GM12878 (cell line): ENCODE measurements at regions not wholly inside any gene's neighbourhood (a gene's known extent, or its start where the extent isn't known, plus 50 kb on each side); places are given as distances from the start of the nearest gene placed in this dataset.

Experiments
- GATAD2B ChIP-seq: fragments of 450-650 bp; conservative IDR thresholded peaks from 2 replicates; pipeline ENCODE4 v1.6.1; 2017; ENCODE audit warnings: low read depth, mild to moderate bottlenecking, moderate library complexity
- POLR2AphosphoS5 ChIP-seq: IDR thresholded peaks from 2 replicates; pipeline ENCODE4 v1.6.1; 2011; ENCODE audit warnings: mild to moderate bottlenecking, low read length, inconsistent platforms
- TCF3 ChIP-seq: IDR thresholded peaks from 2 replicates; pipeline ENCODE4 v1.6.1; 2012; ENCODE audit warnings: low read depth, mild to moderate bottlenecking, low read length, borderline replicate concordance; ENCODE audit not compliant: insufficient read depth
- TF ChIP-seq, protein P1 (sequence below), 3 experiments: IDR thresholded peaks in 2 of 3; conservative IDR thresholded peaks in 1 of 3; 2 replicates each; pipeline ENCODE4 v1.5.1; 2011; ENCODE audit warnings: low read depth in 3 of 3, low read length in 3 of 3, mild to moderate bottlenecking in 3 of 3, control low read depth in 2 of 3, moderate library complexity in 2 of 3, inconsistent platforms in 1 of 3, mixed read lengths in 1 of 3; ENCODE audit not compliant: control insufficient read depth in 2 of 3, insufficient read depth in 1 of 3; ENCODE audit errors: extremely low read depth in 1 of 3
- TF ChIP-seq, protein P2 (sequence below): fragments of 450-650 bp; formaldehyde crosslinking; IDR thresholded peaks from 2 replicates; pipeline ENCODE4 v1.5.0; 2022; ENCODE audit warnings: mild to moderate bottlenecking, missing genetic modification characterization

DNA sequence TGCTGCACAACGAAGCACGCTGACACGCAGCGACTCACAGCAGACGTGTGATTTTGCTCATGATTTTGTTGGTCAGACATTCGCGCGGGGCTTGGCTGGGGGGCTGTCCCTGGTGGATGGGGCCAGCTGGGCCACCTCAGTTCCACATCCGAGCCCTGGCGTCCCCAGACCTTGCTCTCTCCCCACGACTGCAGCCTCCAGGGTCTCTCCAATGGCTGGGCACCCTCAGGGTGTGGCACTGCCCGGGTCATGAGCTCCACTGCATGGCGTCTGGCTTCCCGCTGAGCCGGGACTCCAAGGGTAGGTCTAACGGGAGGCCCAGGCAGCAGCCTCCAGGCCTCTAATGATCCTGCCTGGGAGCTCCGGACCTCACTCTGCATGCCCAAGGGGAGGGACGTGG, 173.0 kb upstream of the AJAP1 start:
- TF ChIP-seq POLR2AphosphoS5, result no peak
- TF ChIP-seq, protein P1, sequence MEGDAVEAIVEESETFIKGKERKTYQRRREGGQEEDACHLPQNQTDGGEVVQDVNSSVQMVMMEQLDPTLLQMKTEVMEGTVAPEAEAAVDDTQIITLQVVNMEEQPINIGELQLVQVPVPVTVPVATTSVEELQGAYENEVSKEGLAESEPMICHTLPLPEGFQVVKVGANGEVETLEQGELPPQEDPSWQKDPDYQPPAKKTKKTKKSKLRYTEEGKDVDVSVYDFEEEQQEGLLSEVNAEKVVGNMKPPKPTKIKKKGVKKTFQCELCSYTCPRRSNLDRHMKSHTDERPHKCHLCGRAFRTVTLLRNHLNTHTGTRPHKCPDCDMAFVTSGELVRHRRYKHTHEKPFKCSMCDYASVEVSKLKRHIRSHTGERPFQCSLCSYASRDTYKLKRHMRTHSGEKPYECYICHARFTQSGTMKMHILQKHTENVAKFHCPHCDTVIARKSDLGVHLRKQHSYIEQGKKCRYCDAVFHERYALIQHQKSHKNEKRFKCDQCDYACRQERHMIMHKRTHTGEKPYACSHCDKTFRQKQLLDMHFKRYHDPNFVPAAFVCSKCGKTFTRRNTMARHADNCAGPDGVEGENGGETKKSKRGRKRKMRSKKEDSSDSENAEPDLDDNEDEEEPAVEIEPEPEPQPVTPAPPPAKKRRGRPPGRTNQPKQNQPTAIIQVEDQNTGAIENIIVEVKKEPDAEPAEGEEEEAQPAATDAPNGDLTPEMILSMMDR (IDR thresholded peaks at IDR 0.05 in 2 of 3, conservative IDR thresholded peaks at IDR 0.05 in 1 of 3; ENCODE audit: control insufficient read depth in 2 of 3, extremely low read depth in 1 of 3, insufficient read depth in 1 of 3, low read depth in 3 of 3, low read length in 3 of 3), result no peak
- TF ChIP-seq, protein P2, sequence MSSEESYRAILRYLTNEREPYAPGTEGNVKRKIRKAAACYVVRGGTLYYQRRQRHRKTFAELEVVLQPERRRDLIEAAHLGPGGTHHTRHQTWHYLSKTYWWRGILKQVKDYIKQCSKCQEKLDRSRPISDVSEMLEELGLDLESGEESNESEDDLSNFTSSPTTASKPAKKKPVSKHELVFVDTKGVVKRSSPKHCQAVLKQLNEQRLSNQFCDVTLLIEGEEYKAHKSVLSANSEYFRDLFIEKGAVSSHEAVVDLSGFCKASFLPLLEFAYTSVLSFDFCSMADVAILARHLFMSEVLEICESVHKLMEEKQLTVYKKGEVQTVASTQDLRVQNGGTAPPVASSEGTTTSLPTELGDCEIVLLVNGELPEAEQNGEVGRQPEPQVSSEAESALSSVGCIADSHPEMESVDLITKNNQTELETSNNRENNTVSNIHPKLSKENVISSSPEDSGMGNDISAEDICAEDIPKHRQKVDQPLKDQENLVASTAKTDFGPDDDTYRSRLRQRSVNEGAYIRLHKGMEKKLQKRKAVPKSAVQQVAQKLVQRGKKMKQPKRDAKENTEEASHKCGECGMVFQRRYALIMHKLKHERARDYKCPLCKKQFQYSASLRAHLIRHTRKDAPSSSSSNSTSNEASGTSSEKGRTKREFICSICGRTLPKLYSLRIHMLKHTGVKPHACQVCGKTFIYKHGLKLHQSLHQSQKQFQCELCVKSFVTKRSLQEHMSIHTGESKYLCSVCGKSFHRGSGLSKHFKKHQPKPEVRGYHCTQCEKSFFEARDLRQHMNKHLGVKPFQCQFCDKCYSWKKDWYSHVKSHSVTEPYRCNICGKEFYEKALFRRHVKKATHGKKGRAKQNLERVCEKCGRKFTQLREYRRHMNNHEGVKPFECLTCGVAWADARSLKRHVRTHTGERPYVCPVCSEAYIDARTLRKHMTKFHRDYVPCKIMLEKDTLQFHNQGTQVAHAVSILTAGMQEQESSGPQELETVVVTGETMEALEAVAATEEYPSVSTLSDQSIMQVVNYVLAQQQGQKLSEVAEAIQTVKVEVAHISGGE, result no peak
- no peak for TF ChIP-seq TCF3
- no peak for TF ChIP-seq GATAD2B
